ENCODE measurements at regions not wholly inside any gene's neighbourhood (a gene's known extent, or its start where the extent isn't known, plus 50 kb on each side); places are given as distances from the start of the nearest gene placed in this dataset.

GRCh38 chr12:4171742-4172141 is 101.8 kb upstream of the CCND2 start:
- H3K4me3 ChIP-seq (ENCODE audit: low read depth, low read length): no peak overlapping the region
- ChIA-PET CTCF (no interaction called here), POLR2A (no interaction called here)
- no peaks in the 10 kb centered on the region for H3K27me3 ChIP-seq (ENCODE audit: control insufficient read depth, insufficient read depth, low read length)
- H3K27ac ChIP-seq (ENCODE audit: low read depth, low read length): no peak overlapping the region
- no peak for TF ChIP-seq CTCF (IDR thresholded peaks at IDR 0.05; ENCODE audit: low read depth, low read length)
- no peak for DNase-seq (ENCODE audit: low read depth, low spot score)
- no peaks in the 10 kb centered on the region for H3K9me3 ChIP-seq (ENCODE audit: control insufficient read depth, insufficient read depth, low read length)

GRCh38 chr12:4169959-4170358 is 103.6 kb upstream of the CCND2 start:
- no peak for TF ChIP-seq CTCF (IDR thresholded peaks at IDR 0.05; ENCODE audit: low read depth, low read length)
- no peak overlapping the region for H3K27ac ChIP-seq (ENCODE audit: low read depth, low read length)
- ChIA-PET POLR2A (no interaction called here), CTCF (interaction anchor here (1.1 kb wide), 1 partner anchor 76 kb away, joined by 4 read pairs; no protein-coding TSS in a partner anchor)
- no peaks in the 10 kb centered on the region for H3K27me3 ChIP-seq (ENCODE audit: control insufficient read depth, insufficient read depth, low read length)
- H3K4me3 ChIP-seq (ENCODE audit: low read depth, low read length): no peak overlapping the region
- no peaks in the 10 kb centered on the region; the same call in 1 of the 2 replicates for H3K9me3 ChIP-seq (ENCODE audit: control insufficient read depth, insufficient read depth, low read length)
- DNase-seq (ENCODE audit: low read depth, low spot score): no peak

- Histone ChIP-seq H3K27me3 (ENCODE audit: control insufficient read depth, insufficient read depth, low read length) (no peaks in the 10 kb centered on the region), H3K27ac (ENCODE audit: low read depth, low read length) (no peak overlapping the region), H3K9me3 (ENCODE audit: control insufficient read depth, insufficient read depth, low read length) (no peaks in the 10 kb centered on the region; the same call in 1 of the 2 replicates), H3K4me3 (ENCODE audit: low read depth, low read length) (no peak overlapping the region)
- no peak for DNase-seq (ENCODE audit: low read depth, low spot score)
- ChIA-PET CTCF (interaction anchor here (1.1 kb wide), 1 partner anchor 76 kb away, joined by 4 read pairs; no protein-coding TSS in a partner anchor), POLR2A (no interaction called here)
- TF ChIP-seq CTCF (IDR thresholded peaks at IDR 0.05; ENCODE audit: low read depth, low read length): no peak
Observed at GRCh38 chr12:4169531-4169930, 104.0 kb upstream of the CCND2 start.

GRCh38 chr12:4168036-4168435 is 105.5 kb upstream of the CCND2 start:
- Histone ChIP-seq H3K27ac (ENCODE audit: low read depth, low read length) (no peak overlapping the region), H3K27me3 (ENCODE audit: control insufficient read depth, insufficient read depth, low read length) (no peaks in the 10 kb centered on the region), H3K4me3 (ENCODE audit: low read depth, low read length) (no peak overlapping the region), H3K9me3 (ENCODE audit: control insufficient read depth, insufficient read depth, low read length) (no peaks in the 10 kb centered on the region; the same call in 1 of the 2 replicates)
- ChIA-PET CTCF (no interaction called here), POLR2A (no interaction called here)
- DNase-seq (ENCODE audit: low read depth, low spot score): no peak
- no peak for TF ChIP-seq CTCF (IDR thresholded peaks at IDR 0.05; ENCODE audit: low read depth, low read length)

- POLR2A ChIA-PET: interaction anchor here (0.6 kb wide), 3 partner anchors 49 to 710 kb away, joined by 3 to 6 read pairs (median 4); no protein-coding TSS in a partner anchor
- peak; percentile 44 for DNase-seq (ENCODE audit: low read depth, low spot score)
- peak overlapping the region; percentile 68 for H3K27ac ChIP-seq (ENCODE audit: low read depth, low read length)
- no peaks in the 10 kb centered on the region; the same call in 1 of the 2 replicates for H3K9me3 ChIP-seq (ENCODE audit: control insufficient read depth, insufficient read depth, low read length)
- H3K27me3 ChIP-seq (ENCODE audit: control insufficient read depth, insufficient read depth, low read length): no peaks in the 10 kb centered on the region
- H3K4me3 ChIP-seq (ENCODE audit: low read depth, low read length): peak overlapping the region; percentile 54
- CTCF ChIA-PET: interaction anchor here (0.9 to 3.1 kb wide), 4 partner anchors 19 to 280 kb away, joined by 3 to 14 read pairs (median 6); no protein-coding TSS in a partner anchor
- no peak for TF ChIP-seq CTCF (IDR thresholded peaks at IDR 0.05; ENCODE audit: low read depth, low read length)
Observed at GRCh38 chr12:4164559-4165558, 108.7 kb upstream of the CCND2 start.

Measured in AG04450 (cell line).